ENCODE measurements at regions not wholly inside any gene's neighbourhood (a gene's known extent, or its start where the extent isn't known, plus 50 kb on each side); places are given as distances from the start of the nearest gene placed in this dataset.

GRCh38 chr20:52806918-52807317, 165.2 kb upstream of the TSHZ2 start:
- H3K36me3 ChIP-seq, result no peaks in the 10 kb centered on the region
- 78 to 88% methylated on average over 4 of the region's 4 CpGs for WGBS, 2 donors
- H3K27ac ChIP-seq, result no peak overlapping the region
- H3K4me1 ChIP-seq, result no peaks in the 10 kb centered on the region
- no peaks in the 10 kb centered on the region for H3K9me3 ChIP-seq
- H3K27me3 ChIP-seq, result no peaks in the 10 kb centered on the region
- TF ChIP-seq POLR2AphosphoS5 (IDR thresholded peaks at IDR 0.05) (no peak), CTCF (IDR thresholded peaks at IDR 0.05) (no peak)
- intact Hi-C loops (cut with DNase I), result no loop called here
- no peak for DNase-seq
- no peak overlapping the region for H3K4me3 ChIP-seq

- H3K36me3 ChIP-seq, result no peaks in the 10 kb centered on the region
- H3K27me3 ChIP-seq, result no peaks in the 10 kb centered on the region
- intact Hi-C loops (cut with DNase I), result no loop called here
- no peaks in the 10 kb centered on the region for H3K9me3 ChIP-seq
- TF ChIP-seq CTCF (IDR thresholded peaks at IDR 0.05) (no peak), EP300 (IDR thresholded peaks at IDR 0.05) (no peak), POLR2AphosphoS5 (IDR thresholded peaks at IDR 0.05) (no peak), POLR2A (IDR thresholded peaks at IDR 0.05) (no peak)
- no peaks in the 10 kb centered on the region for H3K4me1 ChIP-seq
- H3K4me3 ChIP-seq, result no peak overlapping the region
- H3K27ac ChIP-seq, result no peak overlapping the region
- 13 to 44% methylated on average over 2 of the region's 2 CpGs for WGBS, 2 donors
- no peak for DNase-seq
Observed at GRCh38 chr20:52805843-52806242, 166.3 kb upstream of the TSHZ2 start.

- no peak for TF ChIP-seq POLR2A (IDR thresholded peaks at IDR 0.05)
- no peak for TF ChIP-seq CTCF (IDR thresholded peaks at IDR 0.05)
- no peak for TF ChIP-seq EP300 (IDR thresholded peaks at IDR 0.05)
- TF ChIP-seq POLR2AphosphoS5 (IDR thresholded peaks at IDR 0.05), result no peak
- WGBS, 2 donors, result 17 to 54% methylated on average over 4 of the region's 4 CpGs
- H3K9me3 ChIP-seq, result no peaks in the 10 kb centered on the region
- H3K36me3 ChIP-seq, result no peaks in the 10 kb centered on the region
- intact Hi-C loops (cut with DNase I), result no loop called here
- no peaks in the 10 kb centered on the region for H3K27me3 ChIP-seq
- no peak overlapping the region for H3K4me3 ChIP-seq
- DNase-seq, result no peak
- H3K27ac ChIP-seq, result no peak overlapping the region
- no peaks in the 10 kb centered on the region for H3K4me1 ChIP-seq
Observed at GRCh38 chr20:52805296-52805571, 166.9 kb upstream of the TSHZ2 start.

GRCh38 chr20:52804497-52805295, 167.5 kb upstream of the TSHZ2 start:
- Histone ChIP-seq H3K27ac (no peak overlapping the region), H3K36me3 (no peaks in the 10 kb centered on the region), H3K4me3 (no peak overlapping the region), H3K4me1 (no peaks in the 10 kb centered on the region), H3K9me3 (no peaks in the 10 kb centered on the region), H3K27me3 (no peaks in the 10 kb centered on the region)
- 67% methylated on average over 13 of the region's 13 CpGs for WGBS, 2 donors
- TF ChIP-seq POLR2AphosphoS5 (IDR thresholded peaks at IDR 0.05) (peak in 1 of 4 donors; percentile 23), POLR2A (IDR thresholded peaks at IDR 0.05) (no peak)
- DNase-seq, result no peak
- intact Hi-C loops (cut with DNase I), result no loop called here

GRCh38 chr20:52801628-52802006, 170.5 kb upstream of the TSHZ2 start:
- H3K9me3 ChIP-seq, result no peaks in the 10 kb centered on the region
- no peak overlapping the region for H3K27ac ChIP-seq
- intact Hi-C loops (cut with DNase I), result no loop called here

More at GRCh38 chr20:52801628-52802006, 170.5 kb upstream of the TSHZ2 start:
- WGBS, 2 donors, result 22 to 70% methylated on average over 6 of the region's 6 CpGs
- DNase-seq, result no peak
- TF ChIP-seq EP300 (IDR thresholded peaks at IDR 0.05) (no peak), CTCF (IDR thresholded peaks at IDR 0.05) (no peak), POLR2AphosphoS5 (IDR thresholded peaks at IDR 0.05) (no peak)
- Histone ChIP-seq H3K4me3 (no peak overlapping the region), H3K36me3 (no peaks in the 10 kb centered on the region), H3K4me1 (no peaks in the 10 kb centered on the region), H3K27me3 (no peaks in the 10 kb centered on the region)
